ENCODE measurements at regions not wholly inside any gene's neighbourhood (a gene's known extent, or its start where the extent isn't known, plus 50 kb on each side); places are given as distances from the start of the nearest gene placed in this dataset.

- TF ChIP-seq CTCF (IDR thresholded peaks at IDR 0.05; ENCODE audit: low read depth, low read length) (no peak), EZH2phosphoT487 (IDR thresholded peaks at IDR 0.05; ENCODE audit: low read depth) (no peak)
Observed at GRCh38 chr6:105482227-105482844, 79.5 kb upstream of the PREP start.
